Neuronal stem cell (in vitro differentiated cells): ENCODE measurements at regions not wholly inside any gene's neighbourhood (a gene's known extent, or its start where the extent isn't known, plus 50 kb on each side); places are given as distances from the start of the nearest gene placed in this dataset.
"Not testable (repeated sequence)": the region's sequence is repeated elsewhere in the genome, so short reads cannot be mapped to it uniquely, and the experiment has no call there.

Experiments
- DNase-seq: peaks from one replicate; pipeline ENCODE4 v3.0.0-alpha.2; 2013; ENCODE audit warnings: low spot score
- H2AFZ ChIP-seq: one replicate; pipeline ENCODE4 v1.6.1; 2013; ENCODE audit warnings: mild to moderate bottlenecking, low read length, inconsistent platforms
- H2AK5ac ChIP-seq: 2 replicates; pipeline ENCODE4 v1.6.1; 2013; ENCODE audit warnings: low read depth, mild to moderate bottlenecking, inconsistent platforms, low read length, moderate library complexity, mixed read lengths
- H2BK120ac ChIP-seq: 2 replicates; pipeline ENCODE4 v1.6.1; 2013; ENCODE audit warnings: low read depth, mild to moderate bottlenecking, inconsistent platforms, low read length, moderate library complexity, mixed read lengths
- H2BK12ac ChIP-seq: one replicate; pipeline ENCODE4 v1.6.1; 2013; ENCODE audit warnings: low read length, inconsistent platforms
- H2BK15ac ChIP-seq: 2 replicates; pipeline ENCODE4 v1.6.1; 2013; ENCODE audit warnings: mild to moderate bottlenecking, low read length, inconsistent platforms, mixed read lengths
- H2BK5ac ChIP-seq: one replicate; pipeline ENCODE4 v1.6.1; 2013; ENCODE audit warnings: inconsistent platforms, mild to moderate bottlenecking, low read length, moderate library complexity
- H3K14ac ChIP-seq: one replicate; pipeline ENCODE4 v1.6.1; 2013; ENCODE audit warnings: low read length, inconsistent platforms
- H3K18ac ChIP-seq: 2 replicates; pipeline ENCODE4 v1.6.1; 2013; ENCODE audit warnings: low read length, inconsistent platforms
- H3K23ac ChIP-seq: 2 replicates; pipeline ENCODE4 v1.6.1; 2013; ENCODE audit warnings: low read depth, mild to moderate bottlenecking, mixed read lengths, low read length, inconsistent platforms; ENCODE audit not compliant: poor library complexity
- H3K27ac ChIP-seq: replicated peaks from 3 replicates; pipeline ENCODE4 v1.5.1; 2013; ENCODE audit warnings: low read length, inconsistent platforms
- H3K27me3 ChIP-seq, 3 experiments: 2 replicates each; pipeline ENCODE4 v1.6.1; 2013; ENCODE audit warnings: low read length in 3 of 3, mild to moderate bottlenecking in 2 of 3, inconsistent platforms in 1 of 3, low read depth in 1 of 3, mixed read lengths in 1 of 3, moderate library complexity in 1 of 3; ENCODE audit not compliant: control insufficient read depth in 3 of 3, insufficient read depth in 3 of 3
- H3K36me3 ChIP-seq, 2 donors: replicated peaks in 1 of 2; 2 replicates each; pipeline ENCODE4 v1.6.1; 2013; ENCODE audit warnings: low read length in 2 of 2; ENCODE audit not compliant: control insufficient read depth in 2 of 2, insufficient read depth in 2 of 2
- H3K4ac ChIP-seq: 2 replicates; pipeline ENCODE4 v1.6.1; 2013; ENCODE audit warnings: inconsistent platforms, mild to moderate bottlenecking, low read length, moderate library complexity
- H3K4me1 ChIP-seq, 2 donors: 1 replicate in 1 of 2; 2 replicates in 1 of 2; pipeline ENCODE4 v1.6.1; 2013; ENCODE audit warnings: low read length in 2 of 2, low read depth in 1 of 2; ENCODE audit not compliant: control insufficient read depth in 2 of 2, insufficient read depth in 1 of 2
- H3K4me2 ChIP-seq: one replicate; pipeline ENCODE4 v1.6.1; 2013; ENCODE audit warnings: mild to moderate bottlenecking, low read length, inconsistent platforms; ENCODE audit not compliant: insufficient read depth, poor library complexity, severe bottlenecking
- H3K4me3 ChIP-seq, 2 donors: 2 replicates each; pipeline ENCODE4 v1.5.1; 2013; ENCODE audit warnings: low read length in 2 of 2, mild to moderate bottlenecking in 2 of 2, inconsistent platforms in 1 of 2, moderate library complexity in 1 of 2
- H3K79me1 ChIP-seq: one replicate; pipeline ENCODE4 v1.6.1; 2013; ENCODE audit warnings: low read depth, mild to moderate bottlenecking, inconsistent platforms, low read length, moderate library complexity
- H3K9ac ChIP-seq: one replicate; pipeline ENCODE4 v1.6.1; 2013; ENCODE audit warnings: mild to moderate bottlenecking, low read depth, low read length, inconsistent platforms; ENCODE audit not compliant: poor library complexity
- H3K9me3 ChIP-seq, 2 donors: replicated peaks in 1 of 2; 2 replicates each; pipeline versions ENCODE3 to v1.6.1; 2013; ENCODE audit warnings: low read length in 2 of 2, mild to moderate bottlenecking in 2 of 2, inconsistent platforms in 1 of 2, low read depth in 1 of 2, mixed read lengths in 1 of 2, moderate library complexity in 1 of 2; ENCODE audit not compliant: control insufficient read depth in 2 of 2, insufficient read depth in 1 of 2
- H4K8ac ChIP-seq: one replicate; pipeline ENCODE4 v1.6.1; 2013; ENCODE audit warnings: low read depth, mild to moderate bottlenecking, inconsistent platforms, low read length, moderate library complexity
- H4K91ac ChIP-seq: one replicate; pipeline ENCODE4 v1.6.1; 2013; ENCODE audit warnings: low read length, low read depth, mild to moderate bottlenecking, inconsistent platforms; ENCODE audit not compliant: poor library complexity
- WGBS, 2 donors: extraction: QIAGEN DNeasy Blood & Tissue Kit; methylation state at CpG; one replicate each; pipeline ENCODE4 v1.1.7; 2013; ENCODE audit warnings: missing lambda C conversion rate in 2 of 2, mixed read lengths in 1 of 2; ENCODE audit not compliant: insufficient read length in 2 of 2, insufficient replicate concordance in 1 of 2; ENCODE audit errors: extremely low coverage in 2 of 2; 5-methylcytosine and 5-hydroxymethylcytosine counted together

GRCh38 chr21:24423546-24423945 lies 1183.7 kb downstream of the MRPL39 start:
- no peaks in the 10 kb centered on the region for H3K79me1 ChIP-seq
- no peak overlapping the region for H2BK12ac ChIP-seq
- H4K91ac ChIP-seq = no peak overlapping the region
- H3K9ac ChIP-seq = no peak overlapping the region
- DNase-seq = no peak
- H3K4ac ChIP-seq = no peak overlapping the region
- H2BK120ac ChIP-seq = no peak overlapping the region
- no peaks in the 10 kb centered on the region for H3K27me3 ChIP-seq
- no peaks in the 10 kb centered on the region for H3K4me1 ChIP-seq
- H3K23ac ChIP-seq = no peak overlapping the region
- H3K14ac ChIP-seq = no peak overlapping the region
- no peak overlapping the region for H2AK5ac ChIP-seq
- H2BK15ac ChIP-seq = no peak overlapping the region
- H2AFZ ChIP-seq = no peak overlapping the region
- no peaks in the 10 kb centered on the region for H3K36me3 ChIP-seq
- H3K4me3 ChIP-seq = no peak overlapping the region
- no peak overlapping the region for H3K27ac ChIP-seq
- H3K4me2 ChIP-seq = no peak overlapping the region
- no peak overlapping the region for H4K8ac ChIP-seq
- no peaks in the 10 kb centered on the region for H3K9me3 ChIP-seq
- no peak overlapping the region for H3K18ac ChIP-seq
- H2BK5ac ChIP-seq = no peak overlapping the region

- H3K4me2 ChIP-seq = no peak overlapping the region
- H3K9ac ChIP-seq = no peak overlapping the region
- no peaks in the 10 kb centered on the region for H3K27me3 ChIP-seq
- no peak overlapping the region for H3K4me3 ChIP-seq
- no peak overlapping the region for H2BK15ac ChIP-seq
- no peak for DNase-seq
- no peaks in the 10 kb centered on the region for H3K79me1 ChIP-seq
- H2BK12ac ChIP-seq = no peak overlapping the region
- H4K91ac ChIP-seq = no peak overlapping the region
- H4K8ac ChIP-seq = no peak overlapping the region
- no peak overlapping the region for H3K23ac ChIP-seq
- no peak overlapping the region for H2AK5ac ChIP-seq
- no peak overlapping the region for H3K4ac ChIP-seq
- H3K27ac ChIP-seq = no peak overlapping the region
- H3K4me1 ChIP-seq = no peaks in the 10 kb centered on the region
- no peak overlapping the region for H3K14ac ChIP-seq
- WGBS, 2 donors = no CpG with 5 or more reads among the region's 1 CpG
- no peak overlapping the region for H2AFZ ChIP-seq
- peaks cover 0 to 3% of the 10 kb centered on the region in 2 donors for H3K9me3 ChIP-seq
- H3K36me3 ChIP-seq = no peaks in the 10 kb centered on the region
- no peak overlapping the region for H3K18ac ChIP-seq
- no peak overlapping the region for H2BK120ac ChIP-seq
- no peak overlapping the region for H2BK5ac ChIP-seq
These were observed 1186.6 kb downstream of the MRPL39 start for GRCh38 chr21:24420689-24421088.

- H3K23ac ChIP-seq, H4K8ac ChIP-seq, H3K4ac ChIP-seq, H3K4me3 ChIP-seq, DNase-seq, H3K9me3 ChIP-seq, H2BK15ac ChIP-seq, H3K79me1 ChIP-seq, H3K18ac ChIP-seq, H3K4me1 ChIP-seq, H3K9ac ChIP-seq, H2BK5ac ChIP-seq, H3K14ac ChIP-seq, H3K36me3 ChIP-seq, H2BK120ac ChIP-seq, H3K4me2 ChIP-seq, H3K27me3 ChIP-seq, H4K91ac ChIP-seq, H2BK12ac ChIP-seq, H2AFZ ChIP-seq, H2AK5ac ChIP-seq, H3K27ac ChIP-seq: not testable (repeated sequence)
These were observed 1187.6 kb downstream of the MRPL39 start for GRCh38 chr21:24419641-24420040.

- Histone ChIP-seq H3K4me3 (no peak overlapping the region), H3K14ac (no peak overlapping the region), H3K9ac (no peak overlapping the region), H3K79me1 (no peaks in the 10 kb centered on the region), H3K27ac (no peak overlapping the region), H3K4ac (no peak overlapping the region), H3K4me1 (no peaks in the 10 kb centered on the region), H2AFZ (no peak overlapping the region), H2BK5ac (no peak overlapping the region), H2BK15ac (no peak overlapping the region), H3K23ac (no peak overlapping the region), H4K91ac (no peak overlapping the region), H2AK5ac (no peak overlapping the region), H3K4me2 (no peak overlapping the region), H3K18ac (no peak overlapping the region), H2BK120ac (no peak overlapping the region), H3K9me3 (peaks cover 0 to 3% of the 10 kb centered on the region in 2 donors), H3K36me3 (no peaks in the 10 kb centered on the region), H3K27me3 (no peaks in the 10 kb centered on the region), H4K8ac (no peak overlapping the region), H2BK12ac (no peak overlapping the region)
- no peak for DNase-seq
These were observed 1188.6 kb downstream of the MRPL39 start for GRCh38 chr21:24418671-24419070.
